HG03558 (cell line): ENCODE measurements at regions not wholly inside any gene's neighbourhood (a gene's known extent, or its start where the extent isn't known, plus 50 kb on each side); places are given as distances from the start of the nearest gene placed in this dataset.
"Not testable (repeated sequence)": the region's sequence is repeated elsewhere in the genome, so short reads cannot be mapped to it uniquely, and the experiment has no call there.

ENCODE experiments used
- ATAC-seq: cut with Tn5 transposase; IDR thresholded peaks from one replicate; pipeline ENCODE4 v1.9.1; 2021; ENCODE audit warnings: moderate number of reproducible peaks; ENCODE audit not compliant: unreplicated experiment; ENCODE audit errors: extremely low read depth

DNA sequence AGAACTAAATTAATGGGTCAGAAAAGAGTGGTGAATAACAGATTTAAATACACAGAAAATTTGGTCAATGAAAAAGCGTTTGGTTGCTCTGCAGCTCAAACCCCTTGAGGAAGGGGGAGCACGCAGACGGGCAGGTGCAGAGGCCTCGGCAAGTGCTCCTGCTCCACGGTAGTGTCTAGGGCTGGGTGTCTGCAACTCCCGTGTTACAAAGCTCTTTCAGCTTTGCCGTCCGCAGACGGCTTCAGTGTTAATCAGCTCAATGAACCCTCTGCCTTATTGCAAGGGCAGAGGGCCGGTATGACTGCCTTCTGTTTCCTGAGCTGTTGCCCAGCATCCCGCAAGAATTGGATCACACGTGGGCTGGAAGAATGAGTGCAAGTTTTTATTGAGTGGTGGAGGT lies 125.7 kb upstream of the TRHDE start:
- ATAC-seq: no peak

DNA sequence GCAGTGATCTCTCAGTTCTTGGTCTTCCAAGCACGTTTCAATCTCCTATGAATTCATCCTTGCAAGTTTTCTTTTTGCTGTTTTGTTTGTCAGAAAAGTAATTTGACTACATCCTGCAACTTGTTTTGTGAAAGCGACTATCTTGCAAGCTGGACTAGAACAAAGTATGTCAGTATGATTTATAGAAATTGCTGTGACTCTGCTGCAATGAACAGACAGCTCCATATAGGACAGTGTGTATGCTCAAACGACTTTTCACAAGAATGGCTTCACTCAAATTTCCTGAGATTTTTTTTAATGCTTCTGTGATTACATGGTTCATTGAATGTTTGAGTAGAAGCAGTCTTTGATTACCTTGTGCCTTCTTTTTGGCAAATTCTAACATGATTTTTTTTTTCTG lies 123.5 kb upstream of the TRHDE start:
- ATAC-seq: no peak

DNA sequence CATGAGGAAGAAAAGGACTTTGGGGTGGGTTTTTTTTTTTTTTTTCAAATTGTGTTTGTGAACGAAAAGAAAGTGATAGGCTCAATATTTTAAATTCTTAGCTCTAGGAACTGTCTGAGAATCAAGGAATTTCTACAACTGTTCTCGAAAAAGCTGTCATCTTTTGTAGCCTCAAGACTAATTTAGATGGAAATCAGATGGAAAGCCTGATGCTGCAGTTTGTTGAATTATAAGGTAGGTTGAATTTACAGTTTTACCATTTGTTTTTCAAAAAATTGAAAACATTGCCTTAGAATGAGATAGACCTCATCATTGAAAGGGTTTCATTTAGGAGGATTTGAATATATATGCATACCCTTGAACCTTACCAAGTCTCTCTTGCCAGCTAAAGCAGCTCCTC lies 109.3 kb upstream of the TRHDE start:
- no peak for ATAC-seq

DNA sequence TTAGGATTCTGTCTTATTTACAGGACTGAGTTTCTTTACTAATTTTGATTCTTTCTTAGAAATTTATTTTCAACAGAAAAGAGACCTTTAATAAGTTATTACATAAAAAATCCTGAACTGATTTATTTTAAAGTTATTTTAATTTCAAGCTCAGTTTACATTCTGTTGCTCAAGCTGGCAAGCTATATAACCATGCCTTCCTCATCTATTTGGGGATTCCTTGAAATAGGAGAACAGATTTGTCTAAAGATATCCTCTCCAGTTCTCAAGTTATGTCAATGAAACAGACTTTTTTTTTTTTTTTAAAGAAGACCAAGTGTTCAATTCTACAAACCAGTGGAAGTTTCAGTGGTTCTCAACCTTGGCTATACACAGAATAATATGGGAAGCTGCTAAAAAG lies 103.3 kb upstream of the TRHDE start:
- ATAC-seq: no peak

DNA sequence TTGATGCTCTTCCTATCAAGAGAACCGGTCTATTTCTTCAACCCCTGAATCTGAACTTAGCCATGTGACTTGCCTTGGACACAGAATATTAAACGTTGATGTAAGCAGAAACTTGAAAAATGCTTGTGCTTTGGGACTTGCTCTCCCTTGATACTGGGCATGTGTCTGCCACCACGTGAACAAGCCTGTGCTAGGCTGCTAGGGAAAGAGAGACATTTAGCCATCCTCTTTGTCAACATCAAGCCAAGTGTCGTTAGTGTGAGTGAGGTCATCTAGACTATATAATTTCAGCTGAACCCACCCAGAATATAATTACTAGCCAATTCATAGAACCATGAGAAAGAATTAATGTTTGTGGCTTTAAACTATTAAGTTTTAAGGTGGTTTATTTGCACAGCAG lies 98.2 kb upstream of the TRHDE start:
- ATAC-seq: no peak

DNA sequence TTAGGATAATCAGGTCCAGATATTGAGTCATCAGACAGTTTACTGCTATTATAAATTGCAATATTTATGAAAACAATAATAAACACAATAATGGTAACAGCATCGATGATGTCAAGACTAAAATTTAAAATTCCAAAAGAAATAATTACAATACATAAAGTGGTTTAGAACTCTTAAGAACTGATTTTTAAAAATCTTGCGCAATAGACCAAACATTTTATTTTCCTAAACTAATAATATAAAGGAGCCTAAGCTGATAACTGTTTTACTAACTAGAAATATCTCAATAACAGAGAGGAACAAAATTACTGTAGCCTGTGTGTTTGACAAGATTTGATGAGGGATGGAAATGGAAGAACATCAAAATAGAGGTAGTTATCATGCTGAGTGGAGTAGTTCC lies 93.9 kb upstream of the TRHDE start:
- no peak for ATAC-seq

DNA sequence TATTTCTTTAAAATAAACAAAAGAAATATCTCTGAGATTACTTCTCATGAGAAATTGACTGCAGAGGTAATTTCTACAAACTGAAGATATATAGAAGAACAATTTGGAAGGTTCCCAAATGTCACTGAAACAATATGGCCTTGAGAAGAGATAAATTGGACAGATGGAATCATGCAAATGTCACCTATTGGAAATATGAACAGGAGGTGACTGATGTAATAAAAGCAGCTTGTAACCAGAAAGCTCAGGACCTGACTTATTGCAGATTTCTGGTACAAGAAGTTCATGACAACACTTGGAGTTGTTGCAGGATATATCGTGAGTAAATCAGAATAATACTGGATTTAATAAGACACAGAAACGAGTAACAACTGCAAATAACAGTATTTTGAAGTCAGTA lies 93.3 kb upstream of the TRHDE start:
- ATAC-seq: no peak

DNA sequence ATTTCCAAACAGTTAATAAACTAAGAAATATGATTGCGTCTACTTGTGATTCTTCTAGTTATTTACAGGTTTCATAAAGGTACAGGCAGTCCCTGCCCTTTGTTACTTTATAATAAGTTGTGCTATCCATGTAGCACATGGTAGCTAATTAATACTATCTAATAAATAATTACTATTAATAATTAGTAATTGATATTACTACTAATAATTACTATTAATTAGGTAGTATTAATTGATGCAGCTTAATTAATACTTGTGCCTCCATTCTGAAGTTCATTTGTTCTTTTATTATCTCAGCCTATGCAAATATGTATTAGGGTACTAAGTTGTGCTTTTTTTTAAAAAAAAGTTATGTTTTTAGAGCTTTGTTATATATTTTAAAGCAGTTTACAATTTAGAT lies 92.3 kb upstream of the TRHDE start:
- no peak for ATAC-seq

DNA sequence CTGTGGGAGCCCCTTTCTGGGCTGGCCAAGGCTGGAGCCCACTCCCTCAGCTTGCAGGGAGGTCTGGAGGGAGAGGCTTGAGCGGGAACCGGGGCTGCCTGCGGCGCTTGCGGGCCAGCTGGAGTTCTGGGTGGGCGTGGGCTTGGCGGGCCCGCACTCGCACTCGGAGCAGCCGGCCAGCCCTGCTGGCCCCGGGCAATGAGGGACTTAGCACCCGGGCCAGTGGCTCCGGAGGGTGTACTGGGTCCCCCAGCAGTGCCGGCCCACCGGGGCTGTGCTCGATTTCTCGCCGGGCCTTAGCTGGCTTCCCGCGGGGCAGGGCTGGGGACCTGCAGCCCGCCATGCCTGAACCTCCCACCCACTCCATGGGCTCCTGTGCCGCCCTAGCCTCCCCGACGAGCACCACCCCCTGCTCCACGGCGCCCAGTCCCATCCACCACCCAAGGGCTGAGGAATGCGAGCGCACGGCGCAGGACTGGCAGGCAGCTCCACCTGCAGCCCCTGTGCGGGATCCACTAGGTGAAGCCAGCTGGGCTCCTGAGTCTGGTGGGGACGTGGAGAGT lies 87.1 kb upstream of the TRHDE start:
- not testable (repeated sequence) for ATAC-seq

DNA sequence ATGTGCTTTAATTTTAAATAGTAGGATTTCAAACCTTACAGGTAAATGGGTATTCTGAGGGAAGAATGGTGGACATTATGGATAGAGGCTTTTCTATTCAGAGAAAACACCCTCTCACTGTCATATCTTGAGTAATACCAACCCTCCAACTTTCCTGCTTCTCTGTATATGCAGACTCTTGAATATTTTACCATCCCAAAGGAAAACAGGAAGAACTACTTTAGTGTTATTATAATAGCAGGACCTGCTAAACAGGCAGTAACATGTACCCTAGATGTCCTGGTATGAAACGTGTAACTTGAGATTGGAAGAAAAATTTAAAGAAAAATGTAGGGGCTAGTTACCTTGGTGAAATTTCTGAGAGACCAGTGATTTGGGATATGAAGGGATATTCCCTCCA lies 82.9 kb upstream of the TRHDE start:
- ATAC-seq: no peak

DNA sequence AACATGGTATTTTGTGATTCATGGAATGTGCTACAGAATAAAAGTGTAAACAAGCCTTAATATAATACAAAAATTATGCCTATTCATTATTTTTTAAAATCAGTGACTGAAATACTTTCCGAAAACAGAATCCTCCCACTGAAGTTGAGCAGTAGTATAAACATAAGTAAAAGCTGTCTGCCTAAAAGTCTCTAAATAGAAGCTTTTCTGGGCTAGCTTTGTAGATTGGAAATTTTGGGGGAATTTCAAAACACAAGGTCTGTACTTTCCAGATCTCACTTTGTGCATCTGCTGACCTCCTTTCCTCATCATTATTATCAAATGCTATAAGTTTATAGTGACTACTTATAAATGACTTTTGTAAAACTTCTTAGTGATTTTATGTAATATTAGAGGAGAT lies 80.4 kb upstream of the TRHDE start:
- ATAC-seq: no peak

DNA sequence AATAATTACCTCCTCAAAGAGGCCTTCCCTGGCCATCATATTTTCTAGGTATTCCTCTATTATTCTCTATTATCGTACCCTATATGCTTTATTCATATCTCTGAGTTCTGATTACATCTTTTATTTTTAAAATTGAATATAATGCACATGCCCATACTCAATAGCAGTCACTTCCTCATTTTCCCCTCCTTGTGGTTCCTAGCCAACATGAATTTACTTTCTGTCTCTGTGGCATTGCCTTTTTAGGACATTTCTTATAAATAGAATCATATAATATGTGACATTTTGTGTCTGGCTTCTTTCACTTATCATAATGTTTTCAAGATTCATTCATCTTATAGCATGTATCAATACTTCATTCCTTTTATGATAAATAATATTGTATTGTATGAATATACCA lies 74.4 kb upstream of the TRHDE start:
- ATAC-seq: no peak

DNA sequence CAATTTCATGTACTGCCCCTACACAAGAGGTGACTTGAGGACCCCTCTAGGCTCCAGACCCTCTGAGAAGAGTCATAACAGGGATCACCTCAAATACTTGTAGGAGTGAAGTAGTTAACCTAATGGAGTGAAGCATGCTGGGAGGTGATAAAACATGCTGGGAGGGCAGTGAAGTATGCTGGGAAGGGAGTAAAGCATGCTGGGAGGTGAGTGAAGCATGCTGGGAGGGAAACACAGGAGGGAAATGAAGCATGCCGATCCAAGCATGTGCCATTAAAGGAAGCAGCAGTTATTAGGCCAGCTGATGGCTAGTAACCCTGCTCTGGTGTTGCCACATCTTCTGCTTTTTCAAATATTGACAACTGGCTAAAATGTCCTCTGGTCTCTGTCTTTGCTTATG lies 70.7 kb upstream of the TRHDE start:
- ATAC-seq: no peak

DNA sequence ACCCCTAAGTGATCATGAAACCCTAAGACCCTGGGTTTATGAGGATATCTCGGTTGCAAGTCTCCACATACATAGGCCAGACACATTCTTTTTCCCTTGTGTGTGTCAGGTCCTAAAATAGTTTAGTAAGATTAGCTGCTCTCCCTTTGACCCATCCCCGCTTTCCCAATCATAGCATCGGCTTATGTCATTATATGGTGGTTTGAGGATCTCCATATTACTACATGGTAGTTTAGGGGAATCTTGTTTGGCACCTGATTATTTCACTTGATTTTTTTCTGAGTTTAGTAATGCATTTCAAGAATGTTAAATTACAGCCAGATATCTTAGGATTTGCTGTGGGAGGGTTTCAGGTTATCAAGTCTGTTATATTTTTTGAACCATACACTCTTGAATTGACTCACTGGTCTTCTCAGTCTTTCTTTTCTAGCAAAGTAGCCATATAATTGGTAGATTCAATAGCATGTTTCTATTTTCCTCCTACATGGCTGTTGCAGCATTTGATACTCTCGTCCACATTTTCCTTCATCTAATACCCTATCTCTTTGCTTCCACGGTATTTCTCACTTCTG lies 68.3 kb upstream of the TRHDE start:
- no peak for ATAC-seq

DNA sequence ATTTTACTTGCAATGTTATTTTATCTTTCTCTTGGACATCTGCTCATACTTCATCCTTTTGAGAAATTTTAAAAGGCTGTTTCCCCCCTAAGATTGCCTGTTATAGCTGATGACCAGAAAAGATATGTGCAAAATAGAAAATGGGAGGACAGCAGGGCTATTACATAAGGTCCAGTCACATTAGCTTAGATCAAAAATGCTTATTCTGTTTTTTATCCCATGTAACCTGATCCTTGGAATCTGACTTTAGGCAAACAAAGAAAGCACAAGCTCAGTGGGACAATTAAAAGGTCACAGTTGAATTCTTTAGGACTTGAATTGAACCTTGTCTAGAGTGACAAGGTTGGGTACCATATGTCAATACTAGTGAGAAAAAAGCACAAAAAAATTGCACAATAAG lies 65.1 kb upstream of the TRHDE start:
- no peak for ATAC-seq

DNA sequence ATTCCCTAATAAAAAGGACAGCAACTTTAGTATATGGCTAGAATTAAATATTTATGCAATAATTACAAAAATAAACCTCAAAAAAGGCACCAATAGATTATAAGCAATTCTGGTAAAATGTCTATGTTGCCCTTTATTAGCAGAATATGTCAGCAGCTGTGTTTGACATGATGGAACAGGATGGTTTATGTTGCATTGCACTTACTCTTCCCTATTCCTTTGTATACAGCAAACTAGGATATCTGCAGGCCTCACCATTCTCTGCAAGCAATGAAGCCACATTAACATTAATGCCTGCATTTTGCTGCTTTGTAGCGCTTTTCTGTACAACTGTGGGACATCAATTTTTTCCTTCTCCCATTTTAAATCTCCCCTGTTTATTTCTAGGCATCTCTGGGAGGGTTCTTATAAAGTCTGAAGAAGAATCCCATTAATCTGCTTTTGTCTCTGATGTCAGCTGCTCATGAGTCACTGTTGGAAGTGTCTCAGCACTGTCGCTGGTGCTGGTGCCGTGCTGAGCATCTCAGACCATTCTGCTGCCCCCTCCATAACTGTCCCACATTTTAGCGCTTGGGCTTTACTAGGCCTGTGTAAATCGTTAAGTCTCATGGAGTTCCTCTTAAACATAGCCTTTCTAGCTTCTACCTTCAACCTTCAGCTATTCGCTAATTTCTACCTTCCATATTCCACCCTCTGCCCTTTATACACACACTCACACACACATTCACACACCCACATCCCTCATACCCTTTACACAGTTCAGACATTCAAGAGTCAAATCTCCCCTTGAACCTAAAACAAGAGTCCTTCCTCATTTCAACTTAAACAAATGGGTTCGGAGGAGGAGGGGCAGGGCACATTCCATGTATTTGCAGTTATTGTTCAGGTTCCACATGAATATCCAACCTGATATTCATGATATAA lies 64.4 kb upstream of the TRHDE start:
- ATAC-seq: no peak

DNA sequence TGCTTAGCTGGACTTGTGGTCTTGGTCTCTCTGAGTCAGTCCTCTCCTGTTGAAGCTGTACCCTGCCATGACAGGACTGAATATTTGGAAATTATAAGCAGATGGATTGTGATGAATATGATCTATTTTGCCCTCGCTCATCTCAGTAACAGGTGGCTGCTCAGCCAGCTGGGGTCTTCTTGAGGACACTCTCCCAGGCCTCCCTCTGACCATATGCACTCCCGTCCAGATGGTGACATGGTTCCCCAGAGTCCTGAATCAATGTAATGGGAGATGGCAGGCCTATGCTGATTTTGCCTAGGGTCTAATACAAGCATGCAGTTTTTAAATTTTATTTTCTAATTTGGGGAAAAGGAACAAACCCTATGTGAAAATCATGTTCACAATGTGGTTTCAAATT lies 63.1 kb upstream of the TRHDE start:
- ATAC-seq: no peak

DNA sequence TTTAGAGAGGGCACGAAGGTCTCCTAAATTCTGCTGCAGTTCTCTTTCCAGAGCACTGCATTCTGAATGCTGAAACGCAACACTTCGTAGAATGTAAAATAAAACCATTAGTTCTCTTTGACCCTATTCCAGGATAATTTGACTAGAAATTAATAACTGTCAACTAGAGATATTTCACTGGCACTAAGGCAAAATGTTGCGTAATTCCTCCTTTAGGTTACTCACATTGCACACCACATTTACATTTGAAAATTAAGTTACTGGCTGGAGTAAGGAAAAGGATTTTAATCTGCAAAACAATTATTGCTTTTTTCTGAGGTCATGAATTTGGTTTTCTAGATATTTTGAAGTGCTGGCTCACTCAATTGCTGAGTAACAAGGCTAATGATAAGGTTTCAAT lies 58.0 kb upstream of the TRHDE start:
- ATAC-seq: no peak

DNA sequence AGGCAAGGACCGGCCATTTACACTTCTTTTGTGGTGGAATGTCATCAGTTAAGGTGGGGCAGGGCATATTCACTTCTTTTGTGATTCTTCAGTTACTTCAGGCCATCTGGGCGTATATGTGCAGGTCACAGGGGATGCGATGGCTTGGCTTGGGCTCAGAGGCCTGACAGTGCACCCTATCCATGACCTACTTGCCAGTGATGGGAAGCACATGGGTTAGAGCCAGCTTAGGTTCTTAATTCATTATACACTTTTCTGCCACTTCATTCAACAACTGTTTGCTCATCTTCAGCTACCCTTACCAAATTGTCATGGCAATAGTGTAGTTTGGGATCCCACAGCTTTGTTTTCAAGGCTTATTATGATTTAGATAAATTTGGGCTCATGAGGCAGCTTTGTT lies 56.9 kb upstream of the TRHDE start:
- ATAC-seq: not testable (repeated sequence)

DNA sequence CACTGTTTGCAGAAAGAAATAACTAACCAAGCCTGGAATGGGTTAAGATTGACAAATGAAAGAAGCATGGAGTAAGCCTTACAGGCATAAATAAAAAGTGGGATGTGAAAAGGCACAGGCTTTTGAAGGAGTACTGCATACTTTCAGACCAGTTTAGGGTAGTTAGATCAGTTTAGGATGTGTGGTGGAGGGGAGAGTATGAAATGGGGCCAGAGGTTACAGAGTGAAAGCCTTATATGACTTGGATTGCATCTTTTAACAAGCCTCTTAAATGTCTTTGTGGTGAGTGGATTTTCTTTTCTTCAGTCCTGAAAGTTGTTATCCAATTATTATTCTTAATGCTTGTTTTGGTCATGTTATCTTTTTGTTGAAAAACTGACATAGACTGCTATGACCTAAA lies 52.2 kb upstream of the TRHDE start:
- ATAC-seq: no peak
